ENCODE measurements at regions not wholly inside any gene's neighbourhood (a gene's known extent, or its start where the extent isn't known, plus 50 kb on each side); places are given as distances from the start of the nearest gene placed in this dataset.

GRCh38 chr12:13676880-13677279 is 304.5 kb downstream of the GRIN2B start:
- Histone ChIP-seq H3K27ac (ENCODE audit: low read depth in 1 of 2, low read length in 2 of 2) (no peak overlapping the region), H3K9me3 (ENCODE audit: control insufficient read depth in 4 of 4, low read length in 3 of 4) (no peaks in the 10 kb centered on the region), H3K4me3 (ENCODE audit: low read depth in 1 of 3, low read length in 3 of 3) (no peak overlapping the region), H3K27me3 (ENCODE audit: control insufficient read depth in 4 of 4, insufficient read depth in 4 of 4, low read length in 3 of 4) (no peaks in the 10 kb centered on the region), H3K9ac (ENCODE audit: low read depth in 1 of 2, low read length in 2 of 2) (no peak overlapping the region), H3K4me1 (ENCODE audit: control insufficient read depth in 4 of 4, insufficient read depth in 4 of 4, low read length in 3 of 4) (no peaks in the 10 kb centered on the region), H3K36me3 (ENCODE audit: control insufficient read depth in 4 of 4, insufficient read depth in 3 of 4, low read depth in 1 of 4, low read length in 3 of 4) (no peaks in the 10 kb centered on the region)
- WGBS: 78% methylated on average over 1 of the region's 1 CpG
- DNase-seq (ENCODE audit: low spot score): no peak
- TF ChIP-seq, protein P1, sequence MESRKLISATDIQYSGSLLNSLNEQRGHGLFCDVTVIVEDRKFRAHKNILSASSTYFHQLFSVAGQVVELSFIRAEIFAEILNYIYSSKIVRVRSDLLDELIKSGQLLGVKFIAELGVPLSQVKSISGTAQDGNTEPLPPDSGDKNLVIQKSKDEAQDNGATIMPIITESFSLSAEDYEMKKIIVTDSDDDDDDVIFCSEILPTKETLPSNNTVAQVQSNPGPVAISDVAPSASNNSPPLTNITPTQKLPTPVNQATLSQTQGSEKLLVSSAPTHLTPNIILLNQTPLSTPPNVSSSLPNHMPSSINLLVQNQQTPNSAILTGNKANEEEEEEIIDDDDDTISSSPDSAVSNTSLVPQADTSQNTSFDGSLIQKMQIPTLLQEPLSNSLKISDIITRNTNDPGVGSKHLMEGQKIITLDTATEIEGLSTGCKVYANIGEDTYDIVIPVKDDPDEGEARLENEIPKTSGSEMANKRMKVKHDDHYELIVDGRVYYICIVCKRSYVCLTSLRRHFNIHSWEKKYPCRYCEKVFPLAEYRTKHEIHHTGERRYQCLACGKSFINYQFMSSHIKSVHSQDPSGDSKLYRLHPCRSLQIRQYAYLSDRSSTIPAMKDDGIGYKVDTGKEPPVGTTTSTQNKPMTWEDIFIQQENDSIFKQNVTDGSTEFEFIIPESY (IDR thresholded peaks at IDR 0.05): no peak
- TF ChIP-seq CTCF (IDR thresholded peaks at IDR 0.05; ENCODE audit: low read depth, low read length, missing input control) (no peak), HNF4A (conservative IDR thresholded peaks at IDR 0.05) (no peak), GABPA (IDR thresholded peaks at IDR 0.05 in 1 of 2, conservative IDR thresholded peaks at IDR 0.05 in 1 of 2) (no peak)
- TF ChIP-seq, protein P2, sequence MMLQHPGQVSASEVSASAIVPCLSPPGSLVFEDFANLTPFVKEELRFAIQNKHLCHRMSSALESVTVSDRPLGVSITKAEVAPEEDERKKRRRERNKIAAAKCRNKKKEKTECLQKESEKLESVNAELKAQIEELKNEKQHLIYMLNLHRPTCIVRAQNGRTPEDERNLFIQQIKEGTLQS (IDR thresholded peaks at IDR 0.05): no peak

DNA sequence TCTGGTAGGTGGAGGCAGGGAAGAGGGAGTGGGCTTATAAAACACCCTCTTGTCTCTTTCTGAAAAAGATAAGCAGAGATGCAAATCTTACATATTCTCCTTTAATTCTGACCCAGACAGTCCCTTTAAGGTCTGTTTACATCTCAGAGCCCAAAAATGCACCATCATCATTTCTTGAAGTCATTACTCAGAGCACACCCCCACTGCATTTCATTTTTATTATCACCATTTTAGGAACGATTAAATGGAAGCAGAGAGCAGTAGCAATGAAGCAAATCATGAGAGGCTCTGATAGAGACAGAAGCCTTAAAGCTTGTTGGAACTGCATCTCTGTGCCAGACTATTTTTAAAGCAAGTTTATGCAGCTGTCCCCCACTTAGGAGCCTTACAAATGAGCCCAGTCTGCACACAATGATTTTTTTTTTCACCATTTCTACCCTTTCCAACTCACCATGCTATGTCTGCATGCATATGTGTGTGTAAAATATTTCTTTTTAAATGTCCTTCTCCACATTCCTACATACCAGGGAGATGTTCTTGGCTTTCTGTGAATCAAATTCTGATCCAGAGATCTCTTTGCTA is 311.0 kb downstream of the GRIN2B start:
- DNase-seq (ENCODE audit: low spot score): no peak

More for the DNA sequence above, 311.0 kb downstream of the GRIN2B start:
- Histone ChIP-seq H3K4me3 (ENCODE audit: low read depth in 1 of 3, low read length in 3 of 3) (no peak overlapping the region), H3K9ac (ENCODE audit: low read depth in 1 of 2, low read length in 2 of 2) (no peak overlapping the region), H3K4me1 (ENCODE audit: control insufficient read depth in 4 of 4, insufficient read depth in 4 of 4, low read length in 3 of 4) (no peaks in the 10 kb centered on the region), H3K27me3 (ENCODE audit: control insufficient read depth in 4 of 4, insufficient read depth in 4 of 4, low read length in 3 of 4) (peaks cover 0 to 2% (median 0%) of the 10 kb centered on the region in 4 donors), H3K36me3 (ENCODE audit: control insufficient read depth in 4 of 4, insufficient read depth in 3 of 4, low read depth in 1 of 4, low read length in 3 of 4) (no peaks in the 10 kb centered on the region), H3K27ac (ENCODE audit: low read depth in 1 of 2, low read length in 2 of 2) (no peak overlapping the region), H3K9me3 (ENCODE audit: control insufficient read depth in 4 of 4, low read length in 3 of 4) (no peaks in the 10 kb centered on the region)
- TF ChIP-seq JUND (IDR thresholded peaks at IDR 0.05): no peak
- no peak for TF ChIP-seq CTCF (IDR thresholded peaks at IDR 0.05; ENCODE audit: low read depth, low read length, missing input control)
- no peak for TF ChIP-seq NR2F2 (IDR thresholded peaks at IDR 0.05)
- no peak for TF ChIP-seq RXRA (IDR thresholded peaks at IDR 0.05)
- TF ChIP-seq, protein P1 (IDR thresholded peaks at IDR 0.05): no peak
- no peak for TF ChIP-seq GABPA (IDR thresholded peaks at IDR 0.05 in 1 of 2, conservative IDR thresholded peaks at IDR 0.05 in 1 of 2)
- no peak for TF ChIP-seq FOXA1 (IDR thresholded peaks at IDR 0.05)
- 70% methylated on average over 1 of the region's 1 CpG for WGBS

Data from liver (tissue), 8 donors.